ENCODE measurements at regions not wholly inside any gene's neighbourhood (a gene's known extent, or its start where the extent isn't known, plus 50 kb on each side); places are given as distances from the start of the nearest gene placed in this dataset.

- no peaks in the 10 kb centered on the region for H4K20me1 ChIP-seq
- H3K9me3 ChIP-seq (replicated peaks in 1 of 11): no peaks in the 10 kb centered on the region; a peak in 2 of 22 replicates
- H3K9ac ChIP-seq: no peak overlapping the region
- TF ChIP-seq Cebpa-rat (IDR thresholded peaks at IDR 0.05): no peak
- peaks cover 0 to 7% (median 0%) of the 10 kb centered on the region in 10 experiments; a peak in 6 of 20 replicates for H3K4me1 ChIP-seq
- no peak overlapping the region for H3K4me3 ChIP-seq
- no peak overlapping the region for H3K27ac ChIP-seq
- H3K27me3 ChIP-seq: no peaks in the 10 kb centered on the region
- H3K36me3 ChIP-seq: no peaks in the 10 kb centered on the region
- no peak overlapping the region for H3K4me2 ChIP-seq
These were observed 1490.0 kb upstream of the GBE1 start for GRCh38 chr3:83251490-83251889.

GRCh38 chr3:83250613-83251012 is 1489.2 kb upstream of the GBE1 start:
- TF ChIP-seq Cebpa-rat (IDR thresholded peaks at IDR 0.05): no peak
- Histone ChIP-seq H4K20me1 (no peaks in the 10 kb centered on the region), H3K4me3 (no peak overlapping the region), H3K27ac (no peak overlapping the region), H3K9ac (no peak overlapping the region), H3K36me3 (no peaks in the 10 kb centered on the region), H3K4me2 (no peak overlapping the region), H3K9me3 (replicated peaks in 1 of 11) (no peaks in the 10 kb centered on the region; a peak in 2 of 22 replicates), H3K4me1 (peaks cover 0 to 7% (median 0%) of the 10 kb centered on the region in 10 experiments; a peak in 6 of 20 replicates), H3K27me3 (no peaks in the 10 kb centered on the region)

- peaks cover 0 to 7% (median 0%) of the 10 kb centered on the region in 10 experiments; a peak in 6 of 20 replicates for H3K4me1 ChIP-seq
- no peaks in the 10 kb centered on the region for H4K20me1 ChIP-seq
- no peaks in the 10 kb centered on the region for H3K27me3 ChIP-seq
- peak overlapping the region in 3 of 11 experiments; percentile 21 to 52 (median 37); a peak in 3 of 22 replicates for H3K4me2 ChIP-seq
- no peak overlapping the region for H3K4me3 ChIP-seq
- no peaks in the 10 kb centered on the region; a peak in 2 of 22 replicates for H3K9me3 ChIP-seq (replicated peaks in 1 of 11)
- H3K9ac ChIP-seq: no peak overlapping the region
- no peak overlapping the region for H3K27ac ChIP-seq
- no peak for TF ChIP-seq Cebpa-rat (IDR thresholded peaks at IDR 0.05)
- H3K36me3 ChIP-seq: no peaks in the 10 kb centered on the region
These were observed 1487.0 kb upstream of the GBE1 start for GRCh38 chr3:83248454-83248853.

- TF ChIP-seq Cebpa-rat (IDR thresholded peaks at IDR 0.05): no peak
- no peaks in the 10 kb centered on the region for H3K9me3 ChIP-seq (replicated peaks in 1 of 11)
- H3K4me2 ChIP-seq: no peak overlapping the region
- H3K27ac ChIP-seq: no peak overlapping the region
- no peak overlapping the region for H3K9ac ChIP-seq
- no peaks in the 10 kb centered on the region for H4K20me1 ChIP-seq
- H3K4me1 ChIP-seq: no peaks in the 10 kb centered on the region
- no peaks in the 10 kb centered on the region for H3K36me3 ChIP-seq
- H3K4me3 ChIP-seq: no peak overlapping the region
- H3K27me3 ChIP-seq: no peaks in the 10 kb centered on the region
These were observed 1473.9 kb upstream of the GBE1 start for GRCh38 chr3:83235180-83235814.

- Histone ChIP-seq H3K4me3 (no peak overlapping the region), H3K9me3 (replicated peaks in 1 of 11) (no peaks in the 10 kb centered on the region), H3K4me2 (no peak overlapping the region), H3K27me3 (no peaks in the 10 kb centered on the region), H3K36me3 (no peaks in the 10 kb centered on the region), H4K20me1 (no peaks in the 10 kb centered on the region), H3K27ac (no peak overlapping the region), H3K4me1 (no peaks in the 10 kb centered on the region), H3K9ac (no peak overlapping the region)
- TF ChIP-seq Cebpa-rat (IDR thresholded peaks at IDR 0.05): no peak
These were observed 1472.3 kb upstream of the GBE1 start for GRCh38 chr3:83233715-83234114.

GRCh38 chr3:83230841-83231240 is 1469.4 kb upstream of the GBE1 start:
- H3K9ac ChIP-seq: no peak overlapping the region
- H3K4me1 ChIP-seq: no peaks in the 10 kb centered on the region
- no peaks in the 10 kb centered on the region for H3K27me3 ChIP-seq
- no peaks in the 10 kb centered on the region for H3K9me3 ChIP-seq (replicated peaks in 1 of 11)
- no peak for TF ChIP-seq Cebpa-rat (IDR thresholded peaks at IDR 0.05)
- no peaks in the 10 kb centered on the region for H4K20me1 ChIP-seq
- no peaks in the 10 kb centered on the region for H3K36me3 ChIP-seq
- no peak overlapping the region for H3K4me2 ChIP-seq
- no peak overlapping the region for H3K4me3 ChIP-seq
- no peak overlapping the region for H3K27ac ChIP-seq

- Histone ChIP-seq H3K4me2 (no peak overlapping the region), H3K9ac (no peak overlapping the region), H3K36me3 (no peaks in the 10 kb centered on the region), H4K20me1 (no peaks in the 10 kb centered on the region), H3K4me1 (no peaks in the 10 kb centered on the region), H3K9me3 (replicated peaks in 1 of 11) (no peaks in the 10 kb centered on the region), H3K4me3 (no peak overlapping the region), H3K27ac (no peak overlapping the region), H3K27me3 (no peaks in the 10 kb centered on the region)
- TF ChIP-seq Cebpa-rat (IDR thresholded peaks at IDR 0.05): no peak
These were observed 1468.9 kb upstream of the GBE1 start for GRCh38 chr3:83230376-83230775.

- Histone ChIP-seq H3K4me3 (no peak overlapping the region), H3K36me3 (no peaks in the 10 kb centered on the region), H3K9ac (no peak overlapping the region), H3K27me3 (no peaks in the 10 kb centered on the region), H3K27ac (no peak overlapping the region), H4K20me1 (no peaks in the 10 kb centered on the region), H3K4me2 (no peak overlapping the region), H3K9me3 (replicated peaks in 1 of 11) (no peaks in the 10 kb centered on the region), H3K4me1 (no peaks in the 10 kb centered on the region)
- no peak for TF ChIP-seq Cebpa-rat (IDR thresholded peaks at IDR 0.05)
These were observed 1465.3 kb upstream of the GBE1 start for GRCh38 chr3:83226751-83227150.

GRCh38 chr3:83224101-83224868 is 1462.8 kb upstream of the GBE1 start:
- Histone ChIP-seq H3K4me3 (no peak overlapping the region), H3K36me3 (no peaks in the 10 kb centered on the region), H4K20me1 (no peaks in the 10 kb centered on the region), H3K9me3 (replicated peaks in 1 of 11) (no peaks in the 10 kb centered on the region), H3K27ac (no peak overlapping the region), H3K4me2 (no peak overlapping the region), H3K4me1 (no peaks in the 10 kb centered on the region), H3K9ac (no peak overlapping the region), H3K27me3 (no peaks in the 10 kb centered on the region)
- TF ChIP-seq Cebpa-rat (IDR thresholded peaks at IDR 0.05): no peak

All from BLaER1 treated with 17β-estradiol and CSF1 and Interleukin-3, amounts not matched to agents 10 nM and 100 nM (cell line).